Fibroblast of skin of left biceps (primary cell): ENCODE measurements at regions not wholly inside any gene's neighbourhood (a gene's known extent, or its start where the extent isn't known, plus 50 kb on each side); places are given as distances from the start of the nearest gene placed in this dataset.
"Not testable (repeated sequence)": the region's sequence is repeated elsewhere in the genome, so short reads cannot be mapped to it uniquely, and the experiment has no call there.

ENCODE experiments used
- DNase-seq, 2 experiments: peaks; one replicate each; pipeline ENCODE4 v3.0.0-alpha.2; 2013; ENCODE audit warnings: low read depth in 2 of 2

DNA sequence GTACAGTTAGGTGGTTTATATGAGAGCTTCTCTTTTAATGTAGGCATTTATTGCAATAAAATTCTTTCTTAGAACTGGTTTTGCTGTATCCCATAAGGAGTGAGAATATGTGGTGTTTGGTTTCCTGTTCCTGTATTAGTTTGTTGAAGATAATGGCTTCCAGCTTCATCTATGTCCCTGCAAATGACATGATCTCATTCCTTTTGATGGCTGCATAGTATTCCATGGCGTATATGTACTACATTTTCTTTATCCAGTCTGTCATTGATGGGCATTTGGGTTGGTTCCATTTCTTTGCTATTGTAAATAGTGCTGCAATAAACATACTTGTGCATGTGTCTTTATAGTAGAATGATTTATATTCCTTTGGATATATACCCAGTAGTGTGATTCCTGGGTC lies 106.7 kb upstream of the IRS4 start:
- DNase-seq = not testable (repeated sequence)

DNA sequence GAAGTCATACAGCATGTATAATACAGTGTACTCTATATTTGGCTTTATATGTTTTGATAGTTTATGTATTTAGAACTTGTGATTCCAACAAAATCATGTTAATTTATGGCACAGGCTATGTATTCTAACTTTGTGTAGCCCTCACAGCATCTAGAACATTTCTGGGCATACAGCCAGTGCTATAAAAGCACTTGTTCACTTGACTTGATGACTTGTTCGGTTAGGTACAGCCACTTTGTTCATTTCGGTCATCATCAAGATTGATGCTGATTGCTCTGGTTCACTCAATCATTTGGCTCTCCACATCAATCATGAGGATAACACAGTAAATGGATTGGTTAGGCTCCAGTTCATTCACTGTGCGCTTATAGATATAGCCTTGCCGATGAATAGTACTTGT lies 97.6 kb upstream of the IRS4 start:
- DNase-seq = no peak

DNA sequence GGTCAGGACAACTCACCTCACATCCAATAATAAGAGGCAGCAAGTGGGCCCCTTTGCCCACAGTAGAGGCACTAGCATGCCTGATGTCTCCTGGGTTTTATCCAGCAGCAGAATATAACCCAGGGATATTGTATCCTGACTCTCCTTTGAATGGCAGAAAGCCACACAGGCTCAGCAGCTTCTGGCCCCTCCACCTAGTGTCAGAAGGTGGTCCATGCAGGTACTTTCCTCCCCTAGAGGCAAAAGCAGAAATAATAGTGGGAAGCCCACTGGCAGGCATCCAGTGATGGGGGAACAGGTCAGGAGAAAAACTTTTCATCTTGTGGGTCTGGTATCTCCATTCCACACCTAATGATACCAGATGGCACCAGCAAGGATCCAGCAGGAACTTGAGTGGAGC lies 75.5 kb upstream of the IRS4 start:
- no peak for DNase-seq

DNA sequence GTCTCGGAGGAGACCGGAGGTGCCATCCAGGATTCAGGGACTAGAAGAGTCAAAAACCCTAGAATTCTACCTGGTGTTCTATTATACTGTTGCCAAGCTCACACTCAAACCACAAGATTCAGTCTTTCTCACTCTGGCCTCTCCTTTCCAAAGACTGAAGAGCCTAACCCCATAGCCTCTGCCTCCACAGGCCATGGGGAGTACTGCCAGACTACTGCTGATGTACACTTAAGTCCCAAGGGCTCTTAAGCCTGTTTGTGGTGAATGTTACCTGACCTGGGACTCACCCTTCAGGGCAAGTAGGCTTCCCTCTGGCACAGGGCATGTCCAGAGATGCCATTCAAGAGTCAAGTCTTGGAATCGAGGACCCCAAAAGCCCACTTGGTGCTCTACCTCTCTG lies 58.9 kb upstream of the IRS4 start:
- no peak for DNase-seq
